Fibroblast of lung (primary cell): ENCODE measurements at regions not wholly inside any gene's neighbourhood (a gene's known extent, or its start where the extent isn't known, plus 50 kb on each side); places are given as distances from the start of the nearest gene placed in this dataset.
A peak's percentile ranks its signal among the peaks of the same experiment; 100 is the strongest.

Source experiments
- DNase-seq, 2 donors: peaks; one replicate each; pipeline versions ENCODE4 v3.0.0 to v3.0.0-alpha.2; 2010; ENCODE audit warnings: low read depth in 2 of 2
- H2AFZ ChIP-seq: 2 replicates; pipeline ENCODE4 v1.5.1; 2012; ENCODE audit warnings: low read length, control low read depth, inconsistent platforms
- H3K27ac ChIP-seq: 2 replicates; pipeline ENCODE4 v1.5.1; 2011; ENCODE audit warnings: low read length, control low read depth; ENCODE audit not compliant: insufficient read depth
- H3K27me3 ChIP-seq: 2 replicates; pipeline ENCODE4 v1.5.1; 2011; ENCODE audit warnings: mild to moderate bottlenecking, low read length; ENCODE audit not compliant: control insufficient read depth, insufficient read depth
- H3K36me3 ChIP-seq: 2 replicates; pipeline ENCODE4 v1.5.1; 2011; ENCODE audit warnings: low read length; ENCODE audit not compliant: control insufficient read depth, insufficient read depth
- H3K4me1 ChIP-seq: 2 replicates; pipeline ENCODE4 v1.5.1; 2011; ENCODE audit warnings: low read length; ENCODE audit not compliant: control insufficient read depth, insufficient read depth; ENCODE audit errors: extremely low read depth
- H3K4me2 ChIP-seq: 2 replicates; pipeline ENCODE4 v1.5.1; 2011; ENCODE audit warnings: low read length, control low read depth; ENCODE audit not compliant: insufficient read depth; ENCODE audit errors: extremely low read depth
- H3K4me3 ChIP-seq, 4 experiments: fragments of 200-600 bp in 1 of 4; sonication (generic) in 1 of 4; replicated peaks in 1 of 4; 2 replicates each; pipeline ENCODE4 v1.5.1; 2011 to 2016; ENCODE audit warnings: low read length in 4 of 4, low read depth in 3 of 4, mild to moderate bottlenecking in 3 of 4, control low read depth in 2 of 4, inconsistent platforms in 1 of 4, mixed read lengths in 1 of 4; ENCODE audit not compliant: insufficient read depth in 1 of 4; ENCODE audit errors: control extremely low read depth in 1 of 4
- H3K79me2 ChIP-seq: 2 replicates; pipeline ENCODE4 v1.5.1; 2012; ENCODE audit warnings: mild to moderate bottlenecking, low read length, inconsistent platforms; ENCODE audit not compliant: control insufficient read depth, insufficient read depth
- H3K9ac ChIP-seq: 2 replicates; pipeline ENCODE4 v1.5.1; 2011; ENCODE audit warnings: mild to moderate bottlenecking, low read length, control low read depth; ENCODE audit not compliant: insufficient read depth
- H3K9me3 ChIP-seq: 2 replicates; pipeline ENCODE4 v1.5.1; 2012; ENCODE audit warnings: low read depth, low read length; ENCODE audit not compliant: control insufficient read depth, insufficient read depth
- H4K20me1 ChIP-seq: 2 replicates; pipeline ENCODE4 v1.5.1; 2011; ENCODE audit warnings: low read length; ENCODE audit not compliant: control insufficient read depth, insufficient read depth; ENCODE audit errors: extremely low read depth
- EZH2 ChIP-seq: IDR thresholded peaks from 2 replicates; pipeline ENCODE4 v1.5.1; 2012; ENCODE audit warnings: low read length, control low read depth, mild to moderate bottlenecking; ENCODE audit errors: missing control alignments
- TF ChIP-seq, protein P1 (sequence below), 2 donors: IDR thresholded peaks in 1 of 2; conservative IDR thresholded peaks in 1 of 2; 1 replicate in 1 of 2; 2 replicates in 1 of 2; pipeline ENCODE4 v1.5.1; 2011 to 2012; ENCODE audit warnings: low read length in 2 of 2, control low read depth in 1 of 2, inconsistent platforms in 1 of 2, low read depth in 1 of 2, mild to moderate bottlenecking in 1 of 2

- no peak for TF ChIP-seq EZH2
- TF ChIP-seq, protein P1, sequence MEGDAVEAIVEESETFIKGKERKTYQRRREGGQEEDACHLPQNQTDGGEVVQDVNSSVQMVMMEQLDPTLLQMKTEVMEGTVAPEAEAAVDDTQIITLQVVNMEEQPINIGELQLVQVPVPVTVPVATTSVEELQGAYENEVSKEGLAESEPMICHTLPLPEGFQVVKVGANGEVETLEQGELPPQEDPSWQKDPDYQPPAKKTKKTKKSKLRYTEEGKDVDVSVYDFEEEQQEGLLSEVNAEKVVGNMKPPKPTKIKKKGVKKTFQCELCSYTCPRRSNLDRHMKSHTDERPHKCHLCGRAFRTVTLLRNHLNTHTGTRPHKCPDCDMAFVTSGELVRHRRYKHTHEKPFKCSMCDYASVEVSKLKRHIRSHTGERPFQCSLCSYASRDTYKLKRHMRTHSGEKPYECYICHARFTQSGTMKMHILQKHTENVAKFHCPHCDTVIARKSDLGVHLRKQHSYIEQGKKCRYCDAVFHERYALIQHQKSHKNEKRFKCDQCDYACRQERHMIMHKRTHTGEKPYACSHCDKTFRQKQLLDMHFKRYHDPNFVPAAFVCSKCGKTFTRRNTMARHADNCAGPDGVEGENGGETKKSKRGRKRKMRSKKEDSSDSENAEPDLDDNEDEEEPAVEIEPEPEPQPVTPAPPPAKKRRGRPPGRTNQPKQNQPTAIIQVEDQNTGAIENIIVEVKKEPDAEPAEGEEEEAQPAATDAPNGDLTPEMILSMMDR (conservative IDR thresholded peaks at IDR 0.05 in 1 of 2, IDR thresholded peaks at IDR 0.05 in 1 of 2; ENCODE audit: low read depth in 1 of 2, low read length in 2 of 2), result no peak
- no peak overlapping the region for H2AFZ ChIP-seq
- peak in 1 of 2 donors; percentile 53 for DNase-seq
These were observed 128.1 kb upstream of the ANK3 start for GRCh38 chr10:60517805-60518204.

DNA sequence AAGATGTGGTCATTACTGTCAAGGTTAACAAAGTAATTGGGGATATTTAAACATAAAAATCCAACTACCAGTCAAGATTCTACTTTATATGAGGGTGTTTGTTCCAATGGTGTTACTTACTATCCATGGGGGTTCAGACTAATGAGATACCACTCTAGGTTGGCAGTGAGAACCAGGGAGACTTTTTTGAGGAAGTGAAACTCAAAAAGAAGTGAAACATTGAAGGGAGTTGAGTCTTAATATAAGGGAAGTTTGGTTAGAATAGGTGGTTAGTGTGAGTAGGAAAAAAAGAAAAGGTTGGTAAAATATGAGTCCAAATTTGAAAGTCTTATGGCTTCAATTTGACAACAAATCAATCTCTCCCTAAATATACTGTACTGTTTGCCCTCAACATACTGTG is 123.6 kb upstream of the ANK3 start:
- Histone ChIP-seq H3K4me1 (no peaks in the 10 kb centered on the region), H3K27ac (no peak overlapping the region), H3K27me3 (no peaks in the 10 kb centered on the region), H3K4me2 (no peak overlapping the region), H3K36me3 (no peaks in the 10 kb centered on the region), H3K4me3 (no peak overlapping the region), H3K79me2 (no peaks in the 10 kb centered on the region), H3K9me3 (no peaks in the 10 kb centered on the region), H4K20me1 (no peaks in the 10 kb centered on the region), H2AFZ (no peak overlapping the region), H3K9ac (no peak overlapping the region)
- TF ChIP-seq, protein P1 (conservative IDR thresholded peaks at IDR 0.05 in 1 of 2, IDR thresholded peaks at IDR 0.05 in 1 of 2; ENCODE audit: low read depth in 1 of 2, low read length in 2 of 2), result no peak
- DNase-seq, result no peak

More at GRCh38 chr10:60517805-60518204, 128.1 kb upstream of the ANK3 start:
- no peak overlapping the region for H3K4me2 ChIP-seq
- H3K4me3 ChIP-seq, result no peak overlapping the region
- H3K79me2 ChIP-seq, result no peaks in the 10 kb centered on the region
- no peaks in the 10 kb centered on the region for H3K36me3 ChIP-seq
- no peaks in the 10 kb centered on the region for H3K27me3 ChIP-seq
- H3K9me3 ChIP-seq, result no peaks in the 10 kb centered on the region
- peaks cover 2% of the 10 kb centered on the region for H3K4me1 ChIP-seq
- no peak overlapping the region for H3K9ac ChIP-seq
- no peaks in the 10 kb centered on the region for H4K20me1 ChIP-seq
- H3K27ac ChIP-seq, result no peak overlapping the region

GRCh38 chr10:60511477-60512229 is 122.0 kb upstream of the ANK3 start:
- no peak overlapping the region for H3K4me3 ChIP-seq
- H3K27me3 ChIP-seq, result no peaks in the 10 kb centered on the region
- H3K9me3 ChIP-seq, result no peaks in the 10 kb centered on the region
- H3K79me2 ChIP-seq, result no peaks in the 10 kb centered on the region
- no peaks in the 10 kb centered on the region for H4K20me1 ChIP-seq
- H3K9ac ChIP-seq, result no peak overlapping the region
- H3K27ac ChIP-seq, result no peak overlapping the region
- H3K4me2 ChIP-seq, result no peak overlapping the region
- H2AFZ ChIP-seq, result no peak overlapping the region
- DNase-seq, result no peak
- no peaks in the 10 kb centered on the region for H3K4me1 ChIP-seq
- H3K36me3 ChIP-seq, result no peaks in the 10 kb centered on the region
- TF ChIP-seq, protein P1 (conservative IDR thresholded peaks at IDR 0.05 in 1 of 2, IDR thresholded peaks at IDR 0.05 in 1 of 2; ENCODE audit: low read depth in 1 of 2, low read length in 2 of 2), result no peak
- no peak for TF ChIP-seq EZH2
